NCI-H524 (cell line): ENCODE measurements at regions not wholly inside any gene's neighbourhood (a gene's known extent, or its start where the extent isn't known, plus 50 kb on each side); places are given as distances from the start of the nearest gene placed in this dataset.
"Not testable (repeated sequence)": the region's sequence is repeated elsewhere in the genome, so short reads cannot be mapped to it uniquely, and the experiment has no call there.

Source experiments
- DNase-seq, 2 experiments: peaks; one replicate each; lab custom pipeline; 2025; lab: John Stamatoyannopoulos, UW

- no peak for DNase-seq
Observed at GRCh38 chr18:79596446-79597175, 83.0 kb upstream of the CTDP1 start.

DNA sequence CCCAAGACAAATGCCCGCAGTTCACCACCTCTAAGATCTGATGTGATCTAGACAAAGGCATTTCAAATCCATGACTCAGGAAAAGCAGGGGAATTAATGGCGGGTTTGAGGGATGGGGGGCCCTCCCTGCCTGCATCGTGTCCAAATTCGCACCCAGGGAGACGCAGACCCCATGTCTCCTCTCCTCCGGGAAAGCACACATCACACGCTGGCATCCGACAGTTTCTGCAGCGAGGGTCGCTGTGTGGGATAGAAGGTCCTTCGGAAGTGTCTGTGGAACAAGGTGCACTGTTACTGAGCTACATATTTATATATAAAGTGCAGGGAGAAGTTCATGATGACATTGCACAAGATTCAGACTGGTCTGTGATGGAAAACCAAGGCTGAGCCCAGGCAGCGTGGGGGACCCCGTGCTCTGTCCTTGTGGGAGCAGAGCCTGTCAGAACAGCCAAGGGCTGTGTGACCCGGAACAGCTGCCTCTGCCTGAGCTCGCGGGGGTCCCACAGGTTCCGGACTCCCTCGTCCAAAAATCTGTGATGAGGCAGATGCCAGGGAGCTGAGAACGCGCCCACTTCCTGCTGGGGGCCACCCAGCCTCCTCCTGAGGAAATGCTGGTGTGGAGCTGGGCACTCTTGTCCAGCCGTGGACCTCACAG lies 82.3 kb upstream of the CTDP1 start:
- DNase-seq, result no peak

GRCh38 chr18:79597831-79598632 lies 81.6 kb upstream of the CTDP1 start:
- no peak for DNase-seq

- no peak for DNase-seq
Observed at GRCh38 chr18:79598633-79599175, 80.9 kb upstream of the CTDP1 start.

DNA sequence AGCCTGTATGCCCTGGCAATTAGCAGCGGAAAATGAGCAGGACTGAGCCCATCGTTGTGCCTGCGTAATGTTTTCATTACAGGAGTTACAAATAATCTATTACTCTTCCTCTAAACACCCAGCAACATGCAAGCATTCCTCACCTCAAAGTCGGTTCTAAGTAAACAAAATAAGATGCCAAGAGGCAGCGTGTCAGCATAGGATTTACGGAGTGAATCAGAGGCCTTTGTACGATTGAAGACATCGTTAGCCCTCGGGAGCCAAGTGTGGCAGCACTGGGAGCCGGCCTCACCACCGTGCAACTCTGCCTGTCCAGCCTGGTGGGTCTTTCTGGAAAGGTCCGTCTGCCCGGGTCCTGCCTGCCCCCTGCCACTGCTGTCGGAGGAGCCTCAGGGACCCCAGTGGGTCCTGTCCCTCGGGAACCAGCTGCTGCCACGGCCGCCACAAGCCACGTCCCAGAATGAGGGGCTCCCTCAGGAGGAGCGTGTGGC lies 80.1 kb upstream of the CTDP1 start:
- no peak for DNase-seq

- DNase-seq, result no peak
Observed at GRCh38 chr18:79600141-79600540, 79.5 kb upstream of the CTDP1 start.

DNA sequence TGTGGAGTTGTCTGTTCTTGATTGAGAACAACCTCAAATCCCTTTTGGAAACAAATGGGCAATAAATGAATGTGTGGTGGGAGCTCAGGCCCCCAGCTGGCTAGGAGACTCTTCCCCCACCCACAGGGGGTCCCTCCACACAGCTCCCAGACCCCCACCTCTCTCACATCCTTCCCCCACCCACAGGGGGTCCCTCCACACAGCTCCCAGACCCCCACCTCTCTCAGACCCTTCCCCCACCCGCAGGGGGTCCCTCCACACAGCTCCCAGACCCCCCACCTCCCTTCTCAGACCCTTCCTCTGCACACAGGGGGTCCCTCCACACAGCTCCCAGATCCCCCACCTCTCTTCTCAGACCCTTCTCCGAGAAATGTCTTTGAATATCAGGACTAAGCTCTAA lies 79.0 kb upstream of the CTDP1 start:
- DNase-seq, result no peak

DNA sequence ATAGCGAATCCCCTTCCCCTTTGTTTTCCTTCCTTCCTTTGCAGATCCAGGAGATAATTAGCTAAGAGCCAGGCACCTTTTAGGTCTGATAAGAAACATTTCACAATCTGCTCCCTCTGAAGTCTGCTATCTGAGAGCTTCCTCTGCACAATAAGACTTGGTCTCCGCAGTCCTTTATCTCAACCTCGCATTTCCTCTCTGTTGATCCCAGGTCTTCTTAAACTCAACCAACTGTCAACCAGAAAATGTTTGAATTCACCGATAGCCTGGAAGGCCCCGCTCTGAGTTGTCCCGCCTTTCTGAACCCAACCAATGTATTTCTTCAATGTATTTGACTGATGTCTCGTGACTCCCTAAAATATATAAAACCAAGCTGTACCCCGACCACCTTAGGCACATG lies 78.4 kb upstream of the CTDP1 start:
- no peak for DNase-seq

DNA sequence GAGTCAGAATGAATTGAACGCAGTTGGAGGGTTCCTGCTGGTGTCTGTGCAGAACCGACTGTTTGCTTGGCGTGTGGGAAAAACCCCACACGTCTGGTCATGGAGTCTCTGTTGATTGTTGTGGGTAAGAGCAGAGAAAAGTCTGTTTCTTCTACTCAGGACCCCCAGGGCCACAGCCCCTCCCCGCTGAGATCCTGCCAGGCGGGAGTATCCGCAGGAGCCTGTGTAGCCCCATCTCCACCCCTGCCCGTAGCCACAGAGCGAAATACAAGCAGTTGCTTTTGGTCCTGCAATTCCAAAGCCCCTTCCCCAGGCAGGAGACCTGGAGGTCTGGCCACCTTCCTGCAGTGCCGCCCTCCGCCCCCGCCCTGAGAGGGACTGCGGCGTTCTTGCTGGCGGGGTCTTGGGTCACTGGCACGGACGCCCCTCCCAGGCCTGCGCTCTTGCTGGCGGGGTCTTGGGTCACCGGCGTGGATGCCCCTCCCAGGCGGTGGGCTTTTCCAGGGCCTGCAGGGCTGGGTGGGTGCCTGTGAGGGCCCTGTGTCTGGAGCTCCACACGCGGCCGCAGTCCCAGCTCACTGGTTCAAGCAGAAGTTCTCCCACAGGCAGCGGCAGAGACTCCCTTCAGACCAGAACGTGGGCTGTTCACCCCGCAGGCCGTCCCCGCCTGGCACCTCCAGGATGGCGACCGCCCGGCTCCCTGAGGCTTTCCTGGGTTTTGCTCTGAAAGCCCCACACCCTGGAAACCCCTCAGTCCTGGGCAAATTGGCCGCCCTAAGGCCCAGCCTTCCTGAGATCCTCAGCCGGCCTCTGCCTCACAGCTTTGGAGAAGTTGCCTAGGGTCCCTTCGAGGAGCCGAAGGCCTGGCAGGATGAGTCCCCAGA lies 76.0 kb upstream of the CTDP1 start:
- DNase-seq, result no peak

GRCh38 chr18:79604205-79604912 lies 75.2 kb upstream of the CTDP1 start:
- DNase-seq, result no peak

DNA sequence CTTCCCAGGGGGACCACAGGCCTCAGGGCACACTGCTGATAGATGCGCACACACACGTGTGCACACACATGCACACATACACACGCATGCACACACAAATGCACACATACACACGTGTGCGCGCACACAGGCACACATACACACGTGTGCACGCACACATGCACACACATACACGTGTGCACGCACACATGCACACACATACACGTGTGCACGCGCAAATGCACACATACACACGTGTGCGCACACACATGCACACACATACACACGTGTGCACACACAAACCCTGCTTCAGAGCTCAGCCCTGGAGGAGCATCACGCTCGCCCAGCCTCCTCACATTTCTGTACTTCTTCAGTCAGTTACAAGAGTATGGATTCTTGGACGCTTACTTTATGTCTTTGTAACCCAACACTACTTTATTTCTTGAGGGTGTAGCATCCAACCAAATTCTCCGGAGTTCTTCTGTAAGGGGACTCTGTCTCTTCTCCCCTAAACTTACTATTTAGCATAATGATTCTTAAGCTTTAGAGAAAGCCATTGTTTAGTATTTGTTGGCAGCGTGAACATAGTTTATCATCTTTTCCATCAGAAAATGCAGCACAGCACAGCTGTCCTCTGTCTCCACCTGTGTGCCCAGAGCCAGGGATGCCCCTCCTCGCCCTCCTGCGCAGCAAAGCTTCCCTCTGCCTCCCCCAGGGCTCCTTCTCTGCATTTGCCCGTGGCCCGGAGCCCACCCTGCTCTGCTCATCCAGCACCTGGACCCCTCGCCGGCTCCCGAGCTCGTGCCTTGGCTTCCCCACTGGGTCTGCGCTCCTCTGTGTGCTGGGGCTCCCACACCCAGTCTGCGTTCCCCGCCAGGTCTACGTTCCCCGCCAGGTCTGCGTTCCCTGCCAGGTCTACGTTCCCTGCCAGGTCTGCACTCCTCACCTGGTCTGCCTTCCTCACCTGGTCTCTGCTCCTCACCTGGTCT lies 74.4 kb upstream of the CTDP1 start:
- no peak for DNase-seq

DNA sequence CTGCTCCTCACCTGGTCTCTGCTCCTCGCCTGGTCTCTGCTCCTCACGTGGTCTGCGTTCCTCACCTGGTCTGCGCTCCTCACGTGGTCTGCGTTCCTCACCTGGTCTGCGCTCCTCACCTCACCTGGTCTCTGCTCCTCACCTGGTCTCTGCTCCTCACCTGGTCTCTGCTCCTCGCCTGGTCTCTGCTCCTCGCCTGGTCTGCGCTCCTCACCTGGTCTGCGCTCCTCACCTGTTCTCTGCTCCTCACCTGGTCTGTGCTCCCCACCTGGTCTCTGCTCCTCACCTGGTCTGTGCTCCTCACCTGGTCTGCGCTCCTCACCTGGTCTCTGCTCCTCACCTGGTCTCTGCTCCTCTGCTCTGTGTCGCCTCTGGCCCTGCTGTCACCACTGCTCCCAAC lies 73.5 kb upstream of the CTDP1 start:
- not testable (repeated sequence) for DNase-seq

GRCh38 chr18:79606621-79607331 lies 72.8 kb upstream of the CTDP1 start:
- DNase-seq, result no peak

DNA sequence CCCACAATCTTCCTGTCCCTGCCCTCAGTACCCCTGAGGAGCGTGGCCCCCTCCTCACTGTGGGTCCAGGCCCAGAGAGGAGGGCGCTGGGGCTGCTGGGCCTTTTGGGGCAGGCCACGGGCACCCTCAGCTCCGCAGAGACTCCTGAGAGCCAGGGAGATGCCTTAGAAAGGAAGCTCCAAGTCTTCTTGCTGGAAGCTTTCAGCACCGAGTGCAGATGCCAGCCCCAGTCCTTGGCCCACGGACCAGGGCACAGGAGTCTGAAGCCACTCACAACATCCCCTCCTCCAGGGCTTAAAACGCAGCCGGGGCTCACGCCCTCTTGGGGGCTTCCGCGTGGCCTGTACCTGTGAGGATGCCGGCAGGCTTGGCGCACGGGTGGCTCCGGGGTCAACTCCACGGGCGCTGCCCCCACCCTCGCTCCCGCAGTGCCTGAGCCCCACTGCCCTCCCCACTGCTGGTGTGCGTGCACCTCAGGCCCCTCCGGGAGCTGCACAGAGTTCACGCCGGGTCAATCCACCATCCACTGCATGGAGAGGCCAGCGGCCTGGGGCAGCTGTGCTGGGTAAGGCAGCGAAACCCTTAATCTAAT lies 72.1 kb upstream of the CTDP1 start:
- DNase-seq, result no peak

DNA sequence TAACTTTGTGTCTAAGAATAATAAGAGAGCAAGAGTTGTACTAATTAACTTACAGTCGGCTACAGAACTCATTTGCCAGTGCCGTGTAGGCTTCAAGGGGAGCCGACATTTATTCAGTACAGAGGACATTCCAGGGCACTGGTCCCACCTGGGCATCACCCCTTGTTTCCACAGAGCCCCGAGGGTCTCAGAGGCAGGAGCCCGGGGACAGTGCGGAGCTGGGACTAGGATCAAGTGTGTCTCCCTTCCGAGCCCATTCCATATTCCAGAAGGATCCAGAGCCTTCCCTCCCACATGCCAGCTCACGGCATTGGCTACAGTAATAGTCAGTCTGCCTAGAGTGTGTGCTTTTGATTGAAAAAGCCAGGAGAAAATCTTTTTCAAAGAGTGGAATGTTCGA lies 71.5 kb upstream of the CTDP1 start:
- DNase-seq, result no peak

DNA sequence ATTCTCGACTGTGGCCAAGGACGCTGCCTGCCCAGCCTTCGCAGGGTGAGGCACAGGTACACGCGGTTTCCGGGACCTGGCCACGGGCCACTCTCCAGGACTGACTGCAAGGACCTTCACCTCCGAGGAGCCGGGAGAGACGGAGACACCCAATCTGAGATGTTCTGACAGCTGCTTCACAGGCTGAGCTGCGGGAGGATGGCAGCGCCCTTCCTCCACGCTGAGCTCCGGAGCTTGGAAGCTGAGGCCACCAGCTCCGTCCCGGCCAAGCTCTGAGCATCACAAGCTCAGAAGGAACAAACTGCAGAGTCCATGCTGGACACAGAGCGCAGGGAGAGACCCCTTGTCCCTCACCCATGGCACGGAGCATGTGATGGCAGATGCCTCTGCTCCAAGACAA lies 71.1 kb upstream of the CTDP1 start:
- DNase-seq, result no peak

- DNase-seq, result no peak
Observed at GRCh38 chr18:79608999-79609461, 70.6 kb upstream of the CTDP1 start.

GRCh38 chr18:79609841-79610281 lies 69.7 kb upstream of the CTDP1 start:
- DNase-seq, result no peak
